ENCODE measurements at regions not wholly inside any gene's neighbourhood (a gene's known extent, or its start where the extent isn't known, plus 50 kb on each side); places are given as distances from the start of the nearest gene placed in this dataset.
A peak's percentile ranks its signal among the peaks of the same experiment; 100 is the strongest.

DNA sequence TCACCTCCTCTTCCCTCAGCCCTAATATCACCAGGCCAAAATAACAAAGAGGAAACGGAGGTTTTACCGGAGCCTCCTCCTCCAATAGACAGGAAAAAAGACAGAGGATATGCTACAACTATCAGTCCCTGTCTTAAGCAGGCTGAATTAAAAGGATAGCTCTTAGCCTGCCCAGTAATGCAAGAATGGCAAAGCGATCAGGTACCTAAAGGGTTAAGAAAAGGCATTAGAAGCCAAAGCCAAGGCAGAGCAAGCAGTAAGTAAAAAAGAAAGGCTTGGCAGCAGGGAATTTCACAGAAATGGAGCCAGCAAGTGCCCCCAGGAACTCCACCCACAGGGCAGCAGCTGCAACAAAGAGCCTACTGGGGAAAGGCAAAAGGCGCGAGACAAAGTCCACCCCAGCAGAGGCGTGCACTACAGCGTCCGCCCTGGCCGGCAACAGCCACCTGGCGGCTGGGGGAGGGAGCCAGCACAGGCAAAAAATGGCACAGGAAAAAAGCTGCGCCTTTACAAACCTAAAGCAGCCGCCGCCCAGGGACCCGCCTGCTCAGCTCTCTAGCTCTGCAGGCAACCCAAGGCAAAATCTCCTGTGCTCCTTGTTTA is 220.6 kb upstream of the ZC4H2 start:
- TF ChIP-seq, protein P1, sequence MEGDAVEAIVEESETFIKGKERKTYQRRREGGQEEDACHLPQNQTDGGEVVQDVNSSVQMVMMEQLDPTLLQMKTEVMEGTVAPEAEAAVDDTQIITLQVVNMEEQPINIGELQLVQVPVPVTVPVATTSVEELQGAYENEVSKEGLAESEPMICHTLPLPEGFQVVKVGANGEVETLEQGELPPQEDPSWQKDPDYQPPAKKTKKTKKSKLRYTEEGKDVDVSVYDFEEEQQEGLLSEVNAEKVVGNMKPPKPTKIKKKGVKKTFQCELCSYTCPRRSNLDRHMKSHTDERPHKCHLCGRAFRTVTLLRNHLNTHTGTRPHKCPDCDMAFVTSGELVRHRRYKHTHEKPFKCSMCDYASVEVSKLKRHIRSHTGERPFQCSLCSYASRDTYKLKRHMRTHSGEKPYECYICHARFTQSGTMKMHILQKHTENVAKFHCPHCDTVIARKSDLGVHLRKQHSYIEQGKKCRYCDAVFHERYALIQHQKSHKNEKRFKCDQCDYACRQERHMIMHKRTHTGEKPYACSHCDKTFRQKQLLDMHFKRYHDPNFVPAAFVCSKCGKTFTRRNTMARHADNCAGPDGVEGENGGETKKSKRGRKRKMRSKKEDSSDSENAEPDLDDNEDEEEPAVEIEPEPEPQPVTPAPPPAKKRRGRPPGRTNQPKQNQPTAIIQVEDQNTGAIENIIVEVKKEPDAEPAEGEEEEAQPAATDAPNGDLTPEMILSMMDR (IDR thresholded peaks at IDR 0.05; ENCODE audit: poor library complexity, severe bottlenecking): peak; percentile 52
- no peak for TF ChIP-seq POLR2AphosphoS5 (IDR thresholded peaks at IDR 0.05)
- TF ChIP-seq SMC3 (conservative IDR thresholded peaks at IDR 0.05; ENCODE audit: poor library complexity): peak; percentile 42
- TF ChIP-seq EP300 (conservative IDR thresholded peaks at IDR 0.05; ENCODE audit: poor library complexity, severe bottlenecking): no peak
- TF ChIP-seq RAD21 (conservative IDR thresholded peaks at IDR 0.05): peak; percentile 22
- TF ChIP-seq REST (IDR thresholded peaks at IDR 0.05; ENCODE audit: borderline replicate concordance): no peak
- TF ChIP-seq EZH2 (IDR thresholded peaks at IDR 0.05; ENCODE audit: borderline replicate concordance, insufficient read depth, low read length, poor library complexity, severe bottlenecking): no peak

Data from neural cell (in vitro differentiated cells).